ENCODE measurements at regions not wholly inside any gene's neighbourhood (a gene's known extent, or its start where the extent isn't known, plus 50 kb on each side); places are given as distances from the start of the nearest gene placed in this dataset.

DNA sequence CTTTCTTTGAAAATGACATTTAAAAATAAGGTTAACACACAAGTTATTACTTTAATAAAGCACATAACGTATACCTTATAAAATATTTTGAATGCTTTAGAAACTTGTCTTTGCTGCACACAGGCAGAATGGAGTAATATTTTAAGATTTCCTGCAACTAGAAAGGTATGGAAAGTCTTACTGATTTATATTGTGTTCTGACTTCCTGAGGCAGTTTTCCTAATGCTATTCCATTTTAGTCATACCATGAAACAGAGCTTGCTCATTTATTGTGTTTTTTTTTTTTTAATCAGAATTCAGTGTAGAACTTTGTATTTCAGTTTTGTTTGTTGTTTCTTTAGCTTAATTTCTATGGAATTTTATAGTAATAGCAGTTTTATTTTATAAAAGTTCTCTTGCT, 60.9 kb upstream of the S1PR1 start:
- TF ChIP-seq SUZ12 (IDR thresholded peaks at IDR 0.05): no peak
- no peak for TF ChIP-seq ARNT (IDR thresholded peaks at IDR 0.05)
- TF ChIP-seq SP1 (IDR thresholded peaks at IDR 0.05): no peak
- TF ChIP-seq, protein P1, sequence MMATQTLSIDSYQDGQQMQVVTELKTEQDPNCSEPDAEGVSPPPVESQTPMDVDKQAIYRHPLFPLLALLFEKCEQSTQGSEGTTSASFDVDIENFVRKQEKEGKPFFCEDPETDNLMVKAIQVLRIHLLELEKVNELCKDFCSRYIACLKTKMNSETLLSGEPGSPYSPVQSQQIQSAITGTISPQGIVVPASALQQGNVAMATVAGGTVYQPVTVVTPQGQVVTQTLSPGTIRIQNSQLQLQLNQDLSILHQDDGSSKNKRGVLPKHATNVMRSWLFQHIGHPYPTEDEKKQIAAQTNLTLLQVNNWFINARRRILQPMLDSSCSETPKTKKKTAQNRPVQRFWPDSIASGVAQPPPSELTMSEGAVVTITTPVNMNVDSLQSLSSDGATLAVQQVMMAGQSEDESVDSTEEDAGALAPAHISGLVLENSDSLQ (IDR thresholded peaks at IDR 0.05): no peak
- TF ChIP-seq CTBP1 (IDR thresholded peaks at IDR 0.05; ENCODE audit: borderline replicate concordance): no peak
- TF ChIP-seq NFRKB (IDR thresholded peaks at IDR 0.05): no peak
- TF ChIP-seq BHLHE40 (IDR thresholded peaks at IDR 0.05; ENCODE audit: borderline replicate concordance): no peak
- no peak for TF ChIP-seq FOXM1 (IDR thresholded peaks at IDR 0.05; ENCODE audit: borderline replicate concordance)
- TF ChIP-seq TARDBP (IDR thresholded peaks at IDR 0.05): no peak

Data from HEK293T (cell line).